ENCODE measurements at regions not wholly inside any gene's neighbourhood (a gene's known extent, or its start where the extent isn't known, plus 50 kb on each side); places are given as distances from the start of the nearest gene placed in this dataset.
"Not testable (repeated sequence)": the region's sequence is repeated elsewhere in the genome, so short reads cannot be mapped to it uniquely, and the experiment has no call there.

GRCh38 chr5:52283221-52283620, 504.5 kb upstream of the ITGA1 start:
- H3K4me3 ChIP-seq (ENCODE audit: low read depth, low read length), result no peak overlapping the region
- TF ChIP-seq, protein P1, sequence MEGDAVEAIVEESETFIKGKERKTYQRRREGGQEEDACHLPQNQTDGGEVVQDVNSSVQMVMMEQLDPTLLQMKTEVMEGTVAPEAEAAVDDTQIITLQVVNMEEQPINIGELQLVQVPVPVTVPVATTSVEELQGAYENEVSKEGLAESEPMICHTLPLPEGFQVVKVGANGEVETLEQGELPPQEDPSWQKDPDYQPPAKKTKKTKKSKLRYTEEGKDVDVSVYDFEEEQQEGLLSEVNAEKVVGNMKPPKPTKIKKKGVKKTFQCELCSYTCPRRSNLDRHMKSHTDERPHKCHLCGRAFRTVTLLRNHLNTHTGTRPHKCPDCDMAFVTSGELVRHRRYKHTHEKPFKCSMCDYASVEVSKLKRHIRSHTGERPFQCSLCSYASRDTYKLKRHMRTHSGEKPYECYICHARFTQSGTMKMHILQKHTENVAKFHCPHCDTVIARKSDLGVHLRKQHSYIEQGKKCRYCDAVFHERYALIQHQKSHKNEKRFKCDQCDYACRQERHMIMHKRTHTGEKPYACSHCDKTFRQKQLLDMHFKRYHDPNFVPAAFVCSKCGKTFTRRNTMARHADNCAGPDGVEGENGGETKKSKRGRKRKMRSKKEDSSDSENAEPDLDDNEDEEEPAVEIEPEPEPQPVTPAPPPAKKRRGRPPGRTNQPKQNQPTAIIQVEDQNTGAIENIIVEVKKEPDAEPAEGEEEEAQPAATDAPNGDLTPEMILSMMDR (conservative IDR thresholded peaks at IDR 0.05; ENCODE audit: low read depth, low read length), result no peak
- DNase-seq (ENCODE audit: low read depth), result no peak

DNA sequence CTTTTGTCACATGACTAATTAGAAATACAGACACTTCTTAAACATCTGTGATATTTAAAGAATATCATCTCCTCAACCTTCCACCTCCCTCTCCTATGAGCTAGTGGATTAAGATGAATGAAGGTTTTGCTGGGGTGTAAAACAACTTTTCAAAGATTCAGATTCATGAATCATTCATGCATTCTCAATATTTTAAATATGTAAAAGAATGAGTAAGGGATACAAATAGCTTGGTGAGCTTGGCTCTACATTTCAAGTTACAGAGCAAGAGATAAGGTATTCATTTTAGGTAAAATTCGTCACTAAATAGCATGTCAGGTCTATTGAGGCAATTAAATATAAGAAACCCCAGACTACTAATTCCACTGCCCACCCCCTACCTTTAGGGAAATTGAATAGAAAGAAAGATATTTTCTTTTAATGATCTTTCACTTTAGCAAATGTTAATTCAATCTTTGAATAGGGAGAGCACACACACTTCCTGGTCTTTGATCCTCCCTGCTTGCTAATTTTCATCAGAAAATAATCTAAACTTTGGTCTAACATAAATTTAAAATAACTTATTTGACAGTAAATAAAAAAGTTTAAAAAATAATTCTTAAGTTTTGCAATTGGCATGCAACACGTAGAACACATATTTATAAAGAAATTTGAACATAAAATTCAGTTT, 486.9 kb upstream of the ITGA1 start:
- H3K4me3 ChIP-seq (ENCODE audit: low read depth, low read length), result no peak overlapping the region
- TF ChIP-seq, protein P1 (conservative IDR thresholded peaks at IDR 0.05; ENCODE audit: low read depth, low read length), result no peak
- DNase-seq (ENCODE audit: low read depth), result no peak

- H3K4me3 ChIP-seq (ENCODE audit: low read depth, low read length); DNase-seq (ENCODE audit: low read depth): not testable (repeated sequence)
Observed at GRCh38 chr5:52304816-52305215, 482.9 kb upstream of the ITGA1 start.

GRCh38 chr5:52328220-52328806, 459.4 kb upstream of the ITGA1 start:
- DNase-seq (ENCODE audit: low read depth), result no peak
- no peak overlapping the region for H3K4me3 ChIP-seq (ENCODE audit: low read depth, low read length)
- TF ChIP-seq, protein P1 (conservative IDR thresholded peaks at IDR 0.05; ENCODE audit: low read depth, low read length), result no peak

- DNase-seq (ENCODE audit: low read depth), result no peak
- TF ChIP-seq, protein P1 (conservative IDR thresholded peaks at IDR 0.05; ENCODE audit: low read depth, low read length), result no peak
- no peak overlapping the region for H3K4me3 ChIP-seq (ENCODE audit: low read depth, low read length)
Observed at GRCh38 chr5:52331725-52332124, 456.0 kb upstream of the ITGA1 start.

DNA sequence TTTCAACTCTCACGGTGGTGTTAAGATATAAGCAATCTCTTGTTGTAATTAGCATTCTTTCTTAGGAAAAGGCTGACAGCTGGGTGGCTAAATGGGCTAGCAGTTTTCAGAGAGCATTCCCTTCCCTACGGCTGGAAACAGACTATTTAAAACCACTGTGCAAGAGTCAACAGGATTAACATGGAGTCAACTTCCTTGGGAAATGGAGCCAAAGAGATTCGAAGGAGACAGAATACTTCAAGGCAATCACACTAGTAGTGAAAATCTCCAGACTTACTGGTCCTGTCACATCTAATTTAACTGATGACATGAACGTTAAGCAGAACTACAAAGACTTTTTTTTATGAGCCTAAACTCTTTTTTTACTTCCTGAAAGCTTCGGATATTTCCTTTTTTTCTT, 453.3 kb upstream of the ITGA1 start:
- H3K4me3 ChIP-seq (ENCODE audit: low read depth, low read length), result no peak overlapping the region
- TF ChIP-seq, protein P1 (conservative IDR thresholded peaks at IDR 0.05; ENCODE audit: low read depth, low read length), result no peak
- no peak for DNase-seq (ENCODE audit: low read depth)

DNA sequence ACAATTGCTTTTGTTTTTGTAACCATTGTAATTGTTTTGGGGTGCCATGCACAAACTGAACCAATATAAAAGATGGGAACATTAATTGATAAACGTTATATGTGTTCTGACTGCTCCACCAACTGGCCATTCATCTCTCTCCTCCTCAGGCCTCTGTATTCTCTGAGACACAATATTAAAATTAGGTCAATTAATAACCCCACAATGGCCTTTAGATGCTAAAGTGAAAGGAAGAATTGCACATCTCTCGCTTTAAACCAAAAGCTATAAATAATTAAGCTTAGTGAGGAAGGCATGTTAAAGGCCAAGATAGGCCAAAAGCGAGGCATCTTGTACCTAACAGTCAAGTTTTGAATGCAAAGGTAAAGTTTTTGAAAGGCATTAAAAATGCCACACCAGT, 448.4 kb upstream of the ITGA1 start:
- no peak overlapping the region for H3K4me3 ChIP-seq (ENCODE audit: low read depth, low read length)
- TF ChIP-seq, protein P1 (conservative IDR thresholded peaks at IDR 0.05; ENCODE audit: low read depth, low read length), result no peak
- no peak for DNase-seq (ENCODE audit: low read depth)
